HUES6 (cell line): ENCODE measurements at regions not wholly inside any gene's neighbourhood (a gene's known extent, or its start where the extent isn't known, plus 50 kb on each side); places are given as distances from the start of the nearest gene placed in this dataset.
"Not testable (repeated sequence)": the region's sequence is repeated elsewhere in the genome, so short reads cannot be mapped to it uniquely, and the experiment has no call there.

Source experiments
- H3K27ac ChIP-seq: 2 replicates; pipeline ENCODE4 v1.7.0; 2013; ENCODE audit warnings: low read depth, mild to moderate bottlenecking, low read length, inconsistent platforms
- H3K27me3 ChIP-seq: 2 replicates; pipeline ENCODE4 v1.6.1; 2013; ENCODE audit warnings: low read length; ENCODE audit not compliant: control insufficient read depth, insufficient read depth
- H3K36me3 ChIP-seq: 2 replicates; pipeline ENCODE4 v1.6.1; 2013; ENCODE audit warnings: low read length; ENCODE audit not compliant: control insufficient read depth, insufficient read depth
- H3K4me1 ChIP-seq: 2 replicates; pipeline ENCODE4 v1.6.1; 2013; ENCODE audit warnings: low read length; ENCODE audit not compliant: control insufficient read depth, insufficient read depth
- H3K4me3 ChIP-seq: 2 replicates; pipeline ENCODE4 v1.5.1; 2013; ENCODE audit warnings: low read depth, low read length
- H3K9ac ChIP-seq: one replicate; pipeline ENCODE4 v1.6.1; 2013; ENCODE audit warnings: mild to moderate bottlenecking, low read length
- H3K9me3 ChIP-seq: 2 replicates; pipeline ENCODE4 v1.6.1; 2013; ENCODE audit warnings: low read depth, low read length; ENCODE audit not compliant: control insufficient read depth, insufficient read depth

- not testable (repeated sequence) for H3K9me3 ChIP-seq, H3K36me3 ChIP-seq, H3K27ac ChIP-seq, H3K4me3 ChIP-seq, H3K27me3 ChIP-seq, H3K4me1 ChIP-seq, H3K9ac ChIP-seq
Observed at GRCh38 chr16:88221001-88221761, 161.6 kb upstream of the ZNF469 start.

- H3K27me3 ChIP-seq, H3K4me1 ChIP-seq, H3K4me3 ChIP-seq, H3K36me3 ChIP-seq, H3K9ac ChIP-seq, H3K9me3 ChIP-seq, H3K27ac ChIP-seq: not testable (repeated sequence)
Observed at GRCh38 chr16:88223696-88224095, 159.1 kb upstream of the ZNF469 start.

DNA sequence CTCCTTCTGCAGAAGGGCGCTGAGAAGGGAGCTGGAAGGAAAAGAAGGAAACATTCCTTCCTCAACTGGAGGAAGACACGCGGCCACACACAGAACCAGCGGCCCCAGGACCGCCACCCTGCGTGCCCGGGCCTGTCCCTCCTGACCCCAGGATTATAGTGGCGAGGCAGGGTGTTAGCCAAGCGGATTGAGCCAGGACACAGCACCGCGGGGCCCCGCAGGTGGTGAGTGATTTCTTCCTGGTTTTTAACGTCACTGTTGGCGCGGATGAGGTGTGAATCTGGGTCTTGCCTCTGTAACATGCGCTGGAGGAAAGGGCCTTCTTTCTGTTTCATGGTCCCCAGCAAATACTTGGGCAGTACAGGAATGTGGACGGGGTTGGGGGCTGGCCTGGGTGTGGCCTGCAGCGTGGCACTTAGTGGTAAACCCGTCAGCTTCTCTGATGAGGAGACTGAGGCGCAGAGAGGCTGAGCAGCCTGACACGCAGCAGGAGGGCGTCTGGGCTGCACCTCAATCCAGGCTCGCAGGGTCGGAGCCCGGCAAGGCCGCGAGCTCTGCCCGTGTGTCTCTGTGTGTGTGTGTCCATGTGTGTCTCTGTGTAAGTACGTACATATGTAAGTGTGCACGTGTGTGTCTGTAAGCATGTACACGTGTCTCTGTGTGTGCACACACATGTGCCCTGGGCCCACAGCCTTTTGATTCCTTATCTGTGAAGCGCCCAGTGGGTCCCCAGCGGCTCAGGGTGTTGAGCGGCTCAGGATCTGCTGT, 158.4 kb upstream of the ZNF469 start:
- H3K4me3 ChIP-seq, H3K36me3 ChIP-seq, H3K27ac ChIP-seq, H3K4me1 ChIP-seq, H3K9me3 ChIP-seq, H3K9ac ChIP-seq, H3K27me3 ChIP-seq: not testable (repeated sequence)

DNA sequence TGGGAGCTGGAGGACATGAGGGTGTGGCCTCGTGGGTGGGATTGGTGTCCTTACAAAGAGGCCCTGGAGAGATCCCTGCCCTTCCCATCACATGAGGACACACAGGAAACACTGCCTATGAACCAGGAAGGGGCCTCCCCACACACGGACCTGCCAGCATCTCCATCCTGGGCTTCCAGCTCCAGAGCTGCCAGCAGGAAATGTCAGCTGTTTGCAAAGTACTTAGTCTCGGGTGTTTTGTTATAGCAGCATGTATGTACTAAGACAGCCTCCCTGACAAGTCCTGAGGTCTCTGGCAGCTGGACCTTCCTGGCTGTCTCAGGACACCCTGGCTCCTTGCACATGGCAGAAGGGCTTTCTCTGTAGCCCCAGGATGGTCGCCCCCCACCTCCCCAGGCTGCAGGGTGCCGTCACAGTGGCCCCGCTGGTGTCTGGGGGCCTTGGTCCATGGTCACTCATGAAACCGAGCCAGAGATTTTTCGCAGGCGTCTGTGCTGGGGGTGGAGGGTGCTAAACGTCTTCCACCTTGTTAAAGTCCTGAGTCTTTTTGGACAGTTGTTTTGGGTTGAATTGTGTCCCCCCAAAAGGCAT, 157.0 kb upstream of the ZNF469 start:
- H3K27me3 ChIP-seq, H3K27ac ChIP-seq, H3K4me3 ChIP-seq, H3K4me1 ChIP-seq, H3K9me3 ChIP-seq, H3K36me3 ChIP-seq, H3K9ac ChIP-seq: not testable (repeated sequence)

DNA sequence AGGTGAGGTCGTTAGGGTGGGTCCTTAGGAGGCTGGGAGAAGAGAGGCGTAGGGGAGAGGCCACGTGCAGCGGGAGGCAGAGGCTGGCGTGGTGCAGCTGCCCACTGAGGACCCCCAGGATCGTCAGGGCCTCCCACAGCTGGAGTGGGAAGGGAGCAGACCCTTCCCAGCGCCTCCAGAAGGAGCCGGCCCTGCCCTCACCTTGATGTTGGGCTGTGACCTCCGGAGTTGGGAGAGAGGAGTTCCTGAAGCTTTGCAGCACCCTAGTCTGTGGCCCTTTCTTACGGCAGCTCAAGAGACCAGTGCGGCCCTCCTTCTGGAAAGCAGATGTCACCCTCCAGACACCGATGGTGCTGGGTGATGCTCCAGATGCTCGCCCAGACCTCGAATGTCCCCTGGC, 156.5 kb upstream of the ZNF469 start:
- not testable (repeated sequence) for H3K36me3 ChIP-seq, H3K9ac ChIP-seq, H3K27me3 ChIP-seq, H3K27ac ChIP-seq, H3K9me3 ChIP-seq, H3K4me3 ChIP-seq, H3K4me1 ChIP-seq

DNA sequence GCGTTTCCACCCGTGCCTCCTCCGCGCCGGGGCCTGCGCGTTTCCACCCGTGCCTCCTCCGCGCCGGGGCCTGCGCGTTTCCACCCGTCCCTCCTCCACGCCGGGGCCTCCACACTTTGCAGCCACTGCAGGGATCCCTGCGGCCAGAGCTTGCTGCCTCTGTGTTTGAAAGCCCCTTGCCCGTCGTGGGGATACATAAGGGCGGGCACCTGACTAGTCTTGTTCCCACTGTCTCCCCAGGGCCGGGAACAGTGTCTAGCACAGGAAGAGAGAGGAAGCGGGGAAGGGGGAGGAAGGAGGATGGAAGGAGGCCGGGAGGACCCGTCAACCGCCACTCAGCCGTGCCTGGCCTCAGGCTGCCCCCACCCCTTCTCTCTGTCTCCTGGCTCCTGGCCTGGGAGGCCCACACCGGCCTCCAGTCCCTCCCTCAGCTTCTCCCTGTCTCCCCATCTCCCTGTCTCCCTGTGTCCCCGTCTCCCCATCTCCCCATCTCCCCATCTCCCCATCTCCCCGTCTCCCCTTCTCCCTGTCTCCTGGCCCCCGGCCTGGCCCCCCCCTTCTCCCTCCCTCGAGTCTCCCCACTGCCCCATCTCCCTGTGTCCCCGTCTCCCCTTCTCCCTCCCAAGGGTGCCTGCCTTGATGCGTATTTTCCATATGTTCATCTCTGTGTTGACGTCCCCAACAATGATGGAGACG, 155.6 kb upstream of the ZNF469 start:
- not testable (repeated sequence) for H3K36me3 ChIP-seq, H3K27ac ChIP-seq, H3K27me3 ChIP-seq, H3K9ac ChIP-seq, H3K9me3 ChIP-seq, H3K4me3 ChIP-seq, H3K4me1 ChIP-seq

DNA sequence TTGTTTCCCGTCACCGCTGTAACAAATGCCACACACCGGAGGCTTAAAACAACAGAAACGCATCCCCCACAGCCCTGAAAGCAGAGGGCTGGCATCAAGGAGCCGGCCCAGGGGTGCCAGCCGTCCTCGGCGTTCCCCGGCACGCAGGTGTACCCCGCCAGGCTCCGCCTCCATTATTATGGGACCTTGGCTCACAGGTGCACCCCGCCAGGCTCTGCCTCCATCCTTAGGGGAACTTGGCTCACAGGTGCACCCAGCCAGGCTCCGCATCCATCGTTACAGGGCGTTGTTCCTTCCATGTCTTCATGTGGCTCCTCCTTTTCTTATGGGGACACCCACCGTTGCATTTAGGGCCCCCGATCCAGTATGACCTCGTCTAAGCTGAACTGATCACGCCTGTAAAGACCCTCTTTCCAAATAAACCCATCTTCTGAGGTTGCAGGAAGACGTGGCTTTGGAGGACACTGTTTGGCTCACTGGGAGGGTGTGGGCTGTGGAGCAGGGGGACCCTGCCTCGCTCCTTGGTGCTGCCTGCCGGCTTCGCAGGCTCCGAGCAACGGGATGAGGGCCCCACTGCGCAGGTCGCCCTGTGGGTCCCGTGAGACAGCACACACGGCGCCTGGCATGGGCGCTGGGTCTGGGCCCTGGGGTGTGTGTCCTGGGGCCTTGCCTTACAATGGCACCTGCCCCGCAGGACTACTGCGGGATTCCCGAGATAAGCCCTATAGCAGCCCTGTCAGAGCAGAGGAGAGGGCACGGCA, 154.9 kb upstream of the ZNF469 start:
- H3K27me3 ChIP-seq, H3K27ac ChIP-seq, H3K4me3 ChIP-seq, H3K9ac ChIP-seq, H3K9me3 ChIP-seq, H3K4me1 ChIP-seq, H3K36me3 ChIP-seq: not testable (repeated sequence)

GRCh38 chr16:88228751-88229150, 154.0 kb upstream of the ZNF469 start:
- H3K9me3 ChIP-seq, H3K4me1 ChIP-seq, H3K27me3 ChIP-seq, H3K36me3 ChIP-seq, H3K9ac ChIP-seq, H3K27ac ChIP-seq, H3K4me3 ChIP-seq: not testable (repeated sequence)

GRCh38 chr16:88229710-88230109, 153.0 kb upstream of the ZNF469 start:
- not testable (repeated sequence) for H3K4me3 ChIP-seq, H3K36me3 ChIP-seq, H3K27me3 ChIP-seq, H3K27ac ChIP-seq, H3K9me3 ChIP-seq, H3K9ac ChIP-seq, H3K4me1 ChIP-seq

- H3K4me1 ChIP-seq, H3K27me3 ChIP-seq, H3K4me3 ChIP-seq, H3K9me3 ChIP-seq, H3K36me3 ChIP-seq, H3K27ac ChIP-seq, H3K9ac ChIP-seq: not testable (repeated sequence)
Observed at GRCh38 chr16:88230276-88230966, 152.3 kb upstream of the ZNF469 start.
